ENCODE measurements at regions not wholly inside any gene's neighbourhood (a gene's known extent, or its start where the extent isn't known, plus 50 kb on each side); places are given as distances from the start of the nearest gene placed in this dataset.

- Mint-ChIP-seq H3K9me3 (no peaks in the 10 kb centered on the region), H3K36me3 (ENCODE audit: low read depth) (no peaks in the 10 kb centered on the region), H3K4me1 (no peaks in the 10 kb centered on the region), H3K27ac (ENCODE audit: unreplicated experiment) (no peak overlapping the region), H3K27me3 (ENCODE audit: low read depth) (no peaks in the 10 kb centered on the region), H3K4me3 (no peak overlapping the region)
- TF ChIP-seq CTCF (conservative IDR thresholded peaks at IDR 0.05), result no peak
- no peak for DNase-seq (ENCODE audit: low read depth, low spot score)
These were observed 211.8 kb downstream of the GLUD2 start for GRCh38 chrX:121259170-121259569.

GRCh38 chrX:121260596-121261240 lies 213.3 kb downstream of the GLUD2 start:
- no peaks in the 10 kb centered on the region for H3K4me1 Mint-ChIP-seq
- no peaks in the 10 kb centered on the region for H3K9me3 Mint-ChIP-seq
- no peak for DNase-seq (ENCODE audit: low read depth, low spot score)
- no peak overlapping the region for H3K27ac Mint-ChIP-seq (ENCODE audit: unreplicated experiment)
- no peak for TF ChIP-seq CTCF (conservative IDR thresholded peaks at IDR 0.05)
- H3K36me3 Mint-ChIP-seq (ENCODE audit: low read depth), result no peaks in the 10 kb centered on the region
- no peak overlapping the region for H3K4me3 Mint-ChIP-seq
- no peaks in the 10 kb centered on the region for H3K27me3 Mint-ChIP-seq (ENCODE audit: low read depth)

DNA sequence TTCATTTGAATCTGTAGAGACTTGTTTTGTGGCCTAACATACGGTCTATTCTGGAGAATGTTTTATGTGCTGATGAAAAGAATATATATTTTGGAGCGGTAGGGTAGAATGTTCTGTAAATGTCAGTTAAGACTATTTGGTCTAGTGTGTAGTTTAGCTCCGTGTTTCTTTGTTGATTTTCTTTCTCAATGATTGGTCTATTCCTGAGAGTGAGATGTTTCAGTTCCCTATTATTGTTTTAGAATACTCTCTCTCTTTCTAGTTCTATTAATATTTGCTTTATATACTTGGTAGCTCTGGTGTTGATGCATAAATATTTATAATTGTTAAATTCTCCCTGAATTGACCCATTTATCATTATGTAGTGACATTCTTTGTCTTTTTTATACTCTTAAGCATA lies 236.5 kb downstream of the GLUD2 start:
- Mint-ChIP-seq H3K36me3 (ENCODE audit: low read depth) (peaks cover 3% of the 10 kb centered on the region), H3K4me3 (no peak overlapping the region), H3K9me3 (peaks cover 24% of the 10 kb centered on the region), H3K27ac (ENCODE audit: unreplicated experiment) (no peak overlapping the region), H3K4me1 (no peaks in the 10 kb centered on the region), H3K27me3 (ENCODE audit: low read depth) (no peaks in the 10 kb centered on the region)
- TF ChIP-seq CTCF (conservative IDR thresholded peaks at IDR 0.05), result no peak
- DNase-seq (ENCODE audit: low read depth, low spot score), result no peak

DNA sequence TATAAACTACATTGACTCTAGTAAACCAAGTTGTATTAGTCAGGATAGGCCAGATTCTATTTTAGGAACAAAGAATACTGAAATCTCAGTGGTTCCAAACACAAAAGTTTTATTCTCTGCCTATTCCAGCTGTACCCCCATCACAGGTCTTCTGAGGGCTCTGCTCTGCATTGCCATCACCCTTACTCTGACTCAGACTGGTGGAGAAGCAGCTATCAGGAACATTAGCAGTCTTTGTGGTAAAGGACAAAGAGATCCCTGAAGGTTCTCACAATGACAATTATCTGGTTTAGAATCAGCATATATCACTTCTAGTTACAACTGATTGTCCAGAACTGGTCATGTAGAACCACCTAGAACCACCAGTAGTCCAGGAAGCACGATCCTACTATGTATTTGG lies 251.1 kb downstream of the GLUD2 start:
- Mint-ChIP-seq H3K36me3 (ENCODE audit: low read depth) (no peaks in the 10 kb centered on the region), H3K4me3 (no peak overlapping the region), H3K27me3 (ENCODE audit: low read depth) (no peaks in the 10 kb centered on the region), H3K9me3 (peaks cover 11% of the 10 kb centered on the region), H3K27ac (ENCODE audit: unreplicated experiment) (no peak overlapping the region), H3K4me1 (no peaks in the 10 kb centered on the region)
- DNase-seq (ENCODE audit: low read depth, low spot score), result no peak
- TF ChIP-seq CTCF (conservative IDR thresholded peaks at IDR 0.05), result no peak

GRCh38 chrX:121301356-121301755 lies 253.9 kb downstream of the GLUD2 start:
- H3K36me3 Mint-ChIP-seq (ENCODE audit: low read depth), result peaks cover 2% of the 10 kb centered on the region
- TF ChIP-seq CTCF (conservative IDR thresholded peaks at IDR 0.05), result no peak
- no peak for DNase-seq (ENCODE audit: low read depth, low spot score)
- H3K27me3 Mint-ChIP-seq (ENCODE audit: low read depth), result no peaks in the 10 kb centered on the region
- no peak overlapping the region for H3K27ac Mint-ChIP-seq (ENCODE audit: unreplicated experiment)
- peaks cover 10% of the 10 kb centered on the region for H3K9me3 Mint-ChIP-seq
- no peak overlapping the region for H3K4me3 Mint-ChIP-seq
- no peaks in the 10 kb centered on the region for H3K4me1 Mint-ChIP-seq

Data from neural crest cell (in vitro differentiated cells).